Activated naive CD4-positive, alpha-beta T cell treated with anti-CD3 and anti-CD28 coated beads, Interleukin-2, amount 50 U/mL, for 16 hours (primary cell): ENCODE measurements at regions not wholly inside any gene's neighbourhood (a gene's known extent, or its start where the extent isn't known, plus 50 kb on each side); places are given as distances from the start of the nearest gene placed in this dataset.

Source experiments
- DNase-seq: peaks from one replicate; pipeline ENCODE4 v3.0.0-alpha.2; 2020

GRCh38 chr6:26149240-26149639, 62.0 kb downstream of the HFE start:
- no peak for DNase-seq

- DNase-seq, result no peak
Measured at GRCh38 chr6:26152226-26153101, 65.2 kb downstream of the HFE start.

- DNase-seq, result no peak
Measured at GRCh38 chr6:26155061-26155930, 68.1 kb downstream of the HFE start.

GRCh38 chr6:26156105-26156849, 69.0 kb downstream of the HFE start:
- peak; percentile 82 for DNase-seq

GRCh38 chr6:26156850-26157250, 69.6 kb downstream of the HFE start:
- peak; percentile 50 for DNase-seq

GRCh38 chr6:26157251-26158075, 70.2 kb downstream of the HFE start:
- no peak for DNase-seq

GRCh38 chr6:26158076-26158580, 70.9 kb downstream of the HFE start:
- peak; percentile 74 for DNase-seq

- DNase-seq, result peak; percentile 41
Measured at GRCh38 chr6:26158581-26159356, 71.5 kb downstream of the HFE start.

- no peak for DNase-seq
Measured at GRCh38 chr6:26159357-26160273, 72.4 kb downstream of the HFE start.

GRCh38 chr6:26161322-26161721, 74.1 kb downstream of the HFE start:
- no peak for DNase-seq

- DNase-seq, result no peak
Measured at GRCh38 chr6:26162399-26162798, 75.2 kb downstream of the HFE start.

GRCh38 chr6:26163427-26164119, 76.3 kb downstream of the HFE start:
- no peak for DNase-seq

- no peak for DNase-seq
Measured at GRCh38 chr6:26164120-26164505, 76.9 kb downstream of the HFE start.

- DNase-seq, result no peak
Measured at GRCh38 chr6:26165261-26165790, 78.1 kb downstream of the HFE start.

- DNase-seq, result no peak
Measured at GRCh38 chr6:26170181-26170580, 83.0 kb downstream of the HFE start.

- no peak for DNase-seq
Measured at GRCh38 chr6:26170951-26171841, 84.0 kb downstream of the HFE start.

- DNase-seq, result peak; percentile 19
Measured at GRCh38 chr6:26172608-26172968, 85.4 kb downstream of the HFE start.

- no peak for DNase-seq
Measured at GRCh38 chr6:26173836-26174145, 86.6 kb downstream of the HFE start.
